Panc1 (cell line): ENCODE measurements at regions not wholly inside any gene's neighbourhood (a gene's known extent, or its start where the extent isn't known, plus 50 kb on each side); places are given as distances from the start of the nearest gene placed in this dataset.

Experiments used
- CTCF ChIP-seq: fragments of 450-650 bp; IDR thresholded peaks from 2 replicates; pipeline ENCODE4 v1.5.1; 2017; ENCODE audit warnings: mild to moderate bottlenecking
- REST ChIP-seq, 2 experiments: IDR thresholded peaks; 2 replicates each; pipeline ENCODE4 v1.6.1; 2011 to 2012; ENCODE audit warnings: low read depth in 2 of 2, control low read depth in 1 of 2, low read length in 1 of 2, mild to moderate bottlenecking in 1 of 2, moderate library complexity in 1 of 2; ENCODE audit not compliant: insufficient read depth in 1 of 2
- SIN3A ChIP-seq: IDR thresholded peaks from 2 replicates; pipeline ENCODE4 v1.6.1; 2012; ENCODE audit warnings: low read depth, mild to moderate bottlenecking, low read length, moderate library complexity, borderline replicate concordance; ENCODE audit not compliant: insufficient read depth
- TCF7L2 ChIP-seq: IDR thresholded peaks from 2 replicates; pipeline ENCODE4 v1.6.1; 2011; ENCODE audit warnings: mild to moderate bottlenecking, low read depth, low read length, inconsistent platforms

GRCh38 chr3:22159004-22159695, 408.1 kb upstream of the ZNF385D start:
- TF ChIP-seq CTCF (no peak), TCF7L2 (no peak), REST (IDR thresholded peaks at IDR 0.05; ENCODE audit: insufficient read depth in 1 of 2, low read depth in 2 of 2, low read length in 1 of 2) (no peak), SIN3A (no peak)
